Trophoblast cell (in vitro differentiated cells and primary cell): ENCODE measurements at regions not wholly inside any gene's neighbourhood (a gene's known extent, or its start where the extent isn't known, plus 50 kb on each side); places are given as distances from the start of the nearest gene placed in this dataset.

ENCODE experiments used
- DNase-seq, 2 donors: peaks; one replicate each; pipeline ENCODE4 v3.0.0-alpha.2; 2016
- H2AFZ ChIP-seq: 2 replicates; pipeline ENCODE4 v1.6.1; 2013; ENCODE audit warnings: low read length, moderate library complexity, mild to moderate bottlenecking; ENCODE audit not compliant: insufficient read depth, poor library complexity
- H2AK5ac ChIP-seq: 2 replicates; pipeline ENCODE4 v1.6.1; 2013; ENCODE audit warnings: mild to moderate bottlenecking, low read length
- H2BK120ac ChIP-seq: 2 replicates; pipeline ENCODE4 v1.6.1; 2013; ENCODE audit warnings: low read length, mild to moderate bottlenecking, moderate library complexity; ENCODE audit not compliant: insufficient read depth, poor library complexity
- H2BK12ac ChIP-seq: 2 replicates; pipeline ENCODE4 v1.6.1; 2013; ENCODE audit warnings: mild to moderate bottlenecking, low read length, moderate library complexity
- H2BK5ac ChIP-seq: 2 replicates; pipeline ENCODE4 v1.6.1; 2013; ENCODE audit warnings: low read length, low read depth, moderate library complexity, mild to moderate bottlenecking; ENCODE audit not compliant: poor library complexity
- H3K14ac ChIP-seq: 2 replicates; pipeline ENCODE4 v1.6.1; 2013; ENCODE audit warnings: mild to moderate bottlenecking, low read length
- H3K18ac ChIP-seq: 2 replicates; pipeline ENCODE4 v1.6.1; 2013; ENCODE audit warnings: mild to moderate bottlenecking, low read length
- H3K23ac ChIP-seq: 2 replicates; pipeline ENCODE4 v1.6.1; 2013; ENCODE audit warnings: low read length
- H3K27ac ChIP-seq: 2 replicates; pipeline ENCODE4 v1.5.1; 2013; ENCODE audit warnings: low read depth, mild to moderate bottlenecking, inconsistent platforms, low read length, moderate library complexity
- H3K27me3 ChIP-seq: 2 replicates; pipeline ENCODE4 v1.6.1; 2013; ENCODE audit warnings: inconsistent platforms, mild to moderate bottlenecking, low read length, moderate library complexity; ENCODE audit not compliant: insufficient read depth
- H3K36me3 ChIP-seq, 2 experiments: 1 replicate in 1 of 2; 2 replicates in 1 of 2; pipeline ENCODE4 v1.6.1; 2013; ENCODE audit warnings: low read length in 2 of 2, mild to moderate bottlenecking in 2 of 2, moderate library complexity in 1 of 2; ENCODE audit not compliant: insufficient read depth in 2 of 2, control insufficient read depth in 1 of 2
- H3K4ac ChIP-seq: 2 replicates; pipeline ENCODE4 v1.6.1; 2013; ENCODE audit warnings: low read depth, mild to moderate bottlenecking, low read length, moderate library complexity
- H3K4me1 ChIP-seq, 2 experiments: 1 replicate in 1 of 2; 2 replicates in 1 of 2; pipeline ENCODE4 v1.6.1; 2013; ENCODE audit warnings: low read length in 2 of 2, mild to moderate bottlenecking in 2 of 2, moderate library complexity in 1 of 2; ENCODE audit not compliant: insufficient read depth in 2 of 2, control insufficient read depth in 1 of 2
- H3K4me2 ChIP-seq: 2 replicates; pipeline ENCODE4 v1.6.1; 2013; ENCODE audit warnings: inconsistent platforms, mild to moderate bottlenecking, low read length, moderate library complexity
- H3K4me3 ChIP-seq: 2 replicates; pipeline ENCODE4 v1.5.1; 2013; ENCODE audit warnings: mild to moderate bottlenecking, low read depth, low read length, inconsistent platforms
- H3K79me1 ChIP-seq: one replicate; pipeline ENCODE4 v1.6.1; 2013; ENCODE audit warnings: low read length
- H3K79me2 ChIP-seq: 2 replicates; pipeline ENCODE4 v1.6.1; 2013; ENCODE audit warnings: low read length, mild to moderate bottlenecking; ENCODE audit not compliant: control insufficient read depth, insufficient read depth, poor library complexity
- H3K9ac ChIP-seq: 2 replicates; pipeline ENCODE4 v1.6.1; 2013; ENCODE audit warnings: mild to moderate bottlenecking, low read length
- H3K9me3 ChIP-seq: 2 replicates; pipeline ENCODE4 v1.6.1; 2013; ENCODE audit warnings: low read depth, mild to moderate bottlenecking, control low read depth, inconsistent platforms, low read length; ENCODE audit not compliant: insufficient read depth
- H4K12ac ChIP-seq: 2 replicates; pipeline ENCODE4 v1.6.1; 2013; ENCODE audit warnings: low read depth, mild to moderate bottlenecking, low read length, moderate library complexity
- H4K8ac ChIP-seq: 2 replicates; pipeline ENCODE4 v1.6.1; 2013; ENCODE audit warnings: low read depth, mild to moderate bottlenecking, low read length, moderate library complexity
- H4K91ac ChIP-seq: one replicate; pipeline ENCODE4 v1.6.1; 2013; ENCODE audit warnings: low read depth, mild to moderate bottlenecking, low read length, moderate library complexity
- WGBS: extraction: QIAGEN DNeasy Blood & Tissue Kit; methylation state at CpG from one replicate; pipeline ENCODE4 v1.1.7; 2013; ENCODE audit warnings: missing lambda C conversion rate; ENCODE audit not compliant: insufficient read length, insufficient coverage; ENCODE audit errors: extremely low coverage; 5-methylcytosine and 5-hydroxymethylcytosine counted together

DNA sequence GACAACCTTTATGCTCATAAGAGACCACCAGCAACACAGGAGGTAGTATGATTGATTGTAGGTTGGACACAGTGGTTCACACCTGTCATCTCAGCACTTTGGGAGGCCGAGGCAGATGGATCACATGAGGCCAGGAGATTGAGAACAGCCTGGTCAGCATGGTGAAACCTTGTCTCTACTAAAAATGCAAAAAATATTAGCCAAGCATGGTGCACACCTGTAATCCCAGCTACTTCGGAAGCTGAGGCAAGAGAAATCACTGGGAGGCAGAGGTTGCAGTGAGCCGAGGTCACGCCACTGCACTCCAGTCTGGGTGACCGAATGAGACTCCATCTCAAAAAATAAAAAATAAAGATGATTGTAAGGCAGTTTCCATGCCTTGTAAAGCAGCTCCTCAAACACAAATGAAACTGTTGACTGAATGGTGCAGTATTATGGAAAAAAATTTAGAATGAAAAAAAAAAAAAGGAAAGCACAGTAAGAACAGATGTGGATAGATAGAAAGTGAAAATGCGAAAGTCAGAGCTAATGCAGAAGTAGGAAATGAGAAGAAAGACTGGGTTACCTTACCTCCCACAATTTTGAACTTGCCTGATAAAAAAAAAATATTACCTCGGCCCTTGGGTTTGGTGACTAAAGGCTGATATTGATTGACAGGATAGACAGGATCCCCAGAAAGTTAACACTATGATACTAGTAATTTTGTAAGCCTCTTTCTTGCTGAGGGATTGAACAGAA is 249.2 kb upstream of the TRAM1L1 start:
- Histone ChIP-seq H3K23ac (no peak overlapping the region), H3K9me3 (no peaks in the 10 kb centered on the region), H3K4me3 (no peak overlapping the region), H3K4ac (no peak overlapping the region), H3K27me3 (no peaks in the 10 kb centered on the region), H3K79me2 (no peaks in the 10 kb centered on the region), H3K4me1 (no peaks in the 10 kb centered on the region), H4K91ac (no peak overlapping the region), H4K8ac (no peak overlapping the region), H3K9ac (no peak overlapping the region), H2BK120ac (no peak overlapping the region), H3K14ac (no peak overlapping the region), H3K27ac (no peak overlapping the region), H4K12ac (no peak overlapping the region), H3K36me3 (no peaks in the 10 kb centered on the region), H2AK5ac (no peak overlapping the region), H2AFZ (no peak overlapping the region), H3K18ac (no peak overlapping the region), H2BK12ac (no peak overlapping the region), H2BK5ac (no peak overlapping the region), H3K4me2 (no peak overlapping the region), H3K79me1 (no peaks in the 10 kb centered on the region)
- WGBS, result no CpG with 5 or more reads among the region's 7 CpGs
- DNase-seq, result no peak

- H3K36me3 ChIP-seq, result no peaks in the 10 kb centered on the region
- H4K8ac ChIP-seq, result no peak overlapping the region
- no CpG with 5 or more reads among the region's 5 CpGs for WGBS
- no peak overlapping the region for H2AFZ ChIP-seq
- no peaks in the 10 kb centered on the region for H3K9me3 ChIP-seq
- no peaks in the 10 kb centered on the region for H3K27me3 ChIP-seq
- no peak overlapping the region for H3K14ac ChIP-seq
- H3K79me2 ChIP-seq, result no peaks in the 10 kb centered on the region
- H3K4me3 ChIP-seq, result no peak overlapping the region
- no peak overlapping the region for H3K4me2 ChIP-seq
- H3K4ac ChIP-seq, result no peak overlapping the region
- no peak overlapping the region for H2BK5ac ChIP-seq
- H2BK120ac ChIP-seq, result no peak overlapping the region
- no peak overlapping the region for H3K18ac ChIP-seq
- H2AK5ac ChIP-seq, result no peak overlapping the region
- no peak overlapping the region for H3K27ac ChIP-seq
- no peak overlapping the region for H4K12ac ChIP-seq
- H4K91ac ChIP-seq, result no peak overlapping the region
- no peak for DNase-seq
- H3K79me1 ChIP-seq, result no peaks in the 10 kb centered on the region
- no peak overlapping the region for H3K23ac ChIP-seq
- H2BK12ac ChIP-seq, result no peak overlapping the region
- H3K4me1 ChIP-seq, result no peaks in the 10 kb centered on the region
- no peak overlapping the region for H3K9ac ChIP-seq
Observed at GRCh38 chr4:117357437-117357836, 272.1 kb upstream of the TRAM1L1 start.

GRCh38 chr4:117357866-117358265 is 272.5 kb upstream of the TRAM1L1 start:
- Histone ChIP-seq H4K8ac (no peak overlapping the region), H3K9me3 (no peaks in the 10 kb centered on the region), H3K4ac (no peak overlapping the region), H2AFZ (no peak overlapping the region), H3K4me3 (no peak overlapping the region), H2BK12ac (no peak overlapping the region), H3K4me2 (no peak overlapping the region), H3K36me3 (no peaks in the 10 kb centered on the region), H3K23ac (no peak overlapping the region), H2AK5ac (no peak overlapping the region), H3K79me2 (no peaks in the 10 kb centered on the region), H4K12ac (no peak overlapping the region), H2BK5ac (no peak overlapping the region), H4K91ac (no peak overlapping the region), H2BK120ac (no peak overlapping the region), H3K18ac (no peak overlapping the region), H3K27ac (no peak overlapping the region), H3K9ac (no peak overlapping the region), H3K14ac (no peak overlapping the region), H3K27me3 (no peaks in the 10 kb centered on the region), H3K4me1 (no peaks in the 10 kb centered on the region), H3K79me1 (no peaks in the 10 kb centered on the region)
- no peak for DNase-seq
- WGBS, result no CpG with 5 or more reads among the region's 4 CpGs

DNA sequence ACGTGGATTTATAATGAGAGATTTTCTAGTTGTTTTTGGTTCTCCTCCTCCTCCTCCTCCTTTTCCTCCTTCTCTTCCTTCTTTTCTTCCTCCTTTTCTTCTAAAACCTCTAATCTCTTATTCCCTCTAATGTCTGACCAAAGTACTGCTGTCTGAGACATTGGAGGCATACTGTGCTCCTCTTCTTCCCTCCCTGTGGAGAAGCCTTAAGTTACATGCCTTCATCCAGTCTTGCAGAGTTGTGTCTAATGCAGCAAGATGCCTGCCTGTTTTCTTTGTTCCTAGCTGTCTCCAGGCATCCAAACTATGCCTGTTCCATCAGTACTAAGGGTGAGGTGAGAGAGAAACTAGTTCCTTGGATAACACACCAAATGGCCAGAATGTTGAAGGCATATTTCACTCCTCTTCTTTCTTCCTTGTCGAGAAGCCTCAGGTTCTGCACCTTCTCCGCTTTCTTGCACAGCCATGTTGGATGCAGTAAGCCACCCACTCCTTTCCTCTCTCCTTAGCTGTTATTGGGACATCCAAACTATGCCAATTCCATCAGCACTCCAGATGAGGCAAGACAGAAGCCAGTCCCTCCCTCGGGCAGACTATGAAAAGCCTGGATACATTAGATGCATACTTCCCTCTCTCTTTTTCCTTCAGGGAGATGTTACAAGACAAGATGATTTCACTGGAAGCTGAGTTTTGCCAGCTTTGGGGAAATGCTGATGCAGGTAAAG is 285.7 kb upstream of the TRAM1L1 start:
- no CpG with 5 or more reads among the region's 4 CpGs for WGBS
- H2AFZ ChIP-seq, result no peak overlapping the region
- H2BK12ac ChIP-seq, result no peak overlapping the region
- no peak overlapping the region for H3K27ac ChIP-seq
- no peak overlapping the region for H4K91ac ChIP-seq
- H4K12ac ChIP-seq, result no peak overlapping the region
- H3K79me2 ChIP-seq, result no peaks in the 10 kb centered on the region
- no peaks in the 10 kb centered on the region for H3K36me3 ChIP-seq
- H3K4me2 ChIP-seq, result no peak overlapping the region
- H3K4me1 ChIP-seq, result peaks cover 0 to 3% of the 10 kb centered on the region in 2 experiments
- no peak overlapping the region for H2BK120ac ChIP-seq
- no peak overlapping the region for H2BK5ac ChIP-seq
- H3K18ac ChIP-seq, result no peak overlapping the region
- H3K9ac ChIP-seq, result no peak overlapping the region
- H3K27me3 ChIP-seq, result no peaks in the 10 kb centered on the region
- no peaks in the 10 kb centered on the region for H3K79me1 ChIP-seq
- H2AK5ac ChIP-seq, result no peak overlapping the region
- no peak overlapping the region for H3K4me3 ChIP-seq
- no peaks in the 10 kb centered on the region for H3K9me3 ChIP-seq
- H3K14ac ChIP-seq, result no peak overlapping the region
- no peak overlapping the region for H3K23ac ChIP-seq
- H3K4ac ChIP-seq, result no peak overlapping the region
- peak; percentile 15 to 19 for DNase-seq
- no peak overlapping the region for H4K8ac ChIP-seq
